Natural killer cell treated with Interleukin-12 subunit alpha and Interleukin-12 subunit beta and Interleukin-15 and Interleukin-18, amount 100 ng/mL, for 72 hours (primary cell): ENCODE measurements at regions not wholly inside any gene's neighbourhood (a gene's known extent, or its start where the extent isn't known, plus 50 kb on each side); places are given as distances from the start of the nearest gene placed in this dataset.
A peak's percentile ranks its signal among the peaks of the same experiment; 100 is the strongest.
"Not testable (repeated sequence)": the region's sequence is repeated elsewhere in the genome, so short reads cannot be mapped to it uniquely, and the experiment has no call there.

ENCODE experiments used
- ATAC-seq, 2 donors: fragments of 150-1000 bp; cut with Tn5 transposase in 1 of 2; sonication (Bioruptor Pico), chemical (Tn5 transposase) in 1 of 2; 2 replicates each; pipeline ENCODE4 v1.10.0; 2021
- DNase-seq: peaks from one replicate; pipeline ENCODE4 v3.0.0; 2022; ENCODE audit warnings: low spot score
- H3K27ac Mint-ChIP-seq, 2 donors: 1 replicate in 1 of 2; 2 replicates in 1 of 2; pipeline ENCODE4 v1.8.0; 2022; ENCODE audit warnings: mixed read lengths in 2 of 2, mild to moderate bottlenecking in 1 of 2, moderate library complexity in 1 of 2
- H3K27me3 Mint-ChIP-seq, 2 donors: 1 replicate in 1 of 2; 2 replicates in 1 of 2; pipeline ENCODE4 v1.8.0; 2022; ENCODE audit warnings: mixed read lengths in 2 of 2
- H3K36me3 Mint-ChIP-seq: one replicate; pipeline ENCODE4 v1.8.0; 2022; ENCODE audit warnings: mixed read lengths
- H3K4me1 Mint-ChIP-seq, 2 donors: 1 replicate in 1 of 2; 2 replicates in 1 of 2; pipeline ENCODE4 v1.8.0; 2022; ENCODE audit warnings: low read depth in 2 of 2, mixed read lengths in 2 of 2, mild to moderate bottlenecking in 1 of 2
- H3K4me3 Mint-ChIP-seq: one replicate; pipeline ENCODE4 v1.8.0; 2022; ENCODE audit warnings: mixed read lengths
- H3K9me3 Mint-ChIP-seq: 2 replicates; pipeline ENCODE4 v1.8.0; 2022; ENCODE audit warnings: mixed read lengths

DNA sequence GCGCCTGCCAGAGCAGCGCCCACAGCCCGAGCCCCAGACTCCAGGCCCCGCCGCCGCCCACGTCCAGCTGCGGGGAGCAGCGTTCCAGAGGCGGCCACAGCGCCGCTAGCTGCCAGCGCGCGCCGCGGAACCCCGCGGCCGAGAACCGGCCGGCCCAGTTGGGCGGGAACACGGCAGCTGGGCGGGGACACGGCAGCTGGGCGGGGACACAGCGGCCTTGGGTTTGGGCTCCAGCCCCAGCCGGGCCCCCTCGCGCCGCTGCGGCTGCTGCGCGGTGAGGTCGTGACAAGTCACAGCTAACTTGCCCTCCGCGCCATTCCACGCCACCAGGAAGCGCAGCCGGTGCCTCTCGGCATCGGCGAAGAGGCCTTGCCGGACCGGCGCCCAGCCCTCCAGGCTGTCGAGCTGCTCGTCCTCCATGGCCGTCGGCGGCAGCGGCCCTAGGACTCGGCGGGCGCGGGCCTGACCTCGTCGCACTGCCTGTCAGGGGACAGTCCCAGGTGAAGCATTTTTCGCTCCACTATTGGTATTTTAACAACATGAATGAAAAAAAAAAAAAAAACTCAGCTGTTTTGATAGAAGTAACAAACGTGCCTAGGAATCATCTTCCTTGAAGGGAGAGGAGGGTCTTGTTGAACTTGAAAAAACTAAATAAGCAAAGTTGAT is 56.6 kb upstream of the GOLGA8N start:
- ATAC-seq (peak; percentile 99), DNase-seq (peak; percentile 84)
- H3K27ac Mint-ChIP-seq, H3K36me3 Mint-ChIP-seq, H3K4me1 Mint-ChIP-seq, H3K27me3 Mint-ChIP-seq, H3K9me3 Mint-ChIP-seq: not testable (repeated sequence)
- H3K4me3 Mint-ChIP-seq: peak overlapping the region; percentile 34

DNA sequence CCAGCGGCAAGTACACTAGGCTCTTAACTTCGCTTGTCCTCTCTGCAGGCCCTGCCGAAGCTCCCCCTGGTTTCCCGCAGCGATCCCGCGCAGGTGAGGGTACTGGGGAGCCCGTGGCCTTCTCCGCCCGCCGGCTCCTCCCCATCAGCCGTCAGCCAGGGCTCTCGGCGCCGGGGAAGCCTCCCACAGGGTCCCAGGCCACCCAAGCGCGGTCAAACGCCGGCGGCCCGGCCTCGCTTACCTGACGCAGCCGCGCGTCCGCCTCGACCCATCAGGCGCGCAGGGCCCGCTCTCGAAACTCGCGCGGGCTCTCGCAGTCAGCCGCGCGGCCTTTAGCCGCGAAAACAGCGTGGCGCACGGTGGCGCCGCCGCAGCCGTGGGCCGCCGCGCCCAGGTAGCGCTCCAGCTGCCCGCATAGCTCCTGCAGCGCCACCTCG is 57.2 kb upstream of the GOLGA8N start:
- not testable (repeated sequence) for H3K27ac Mint-ChIP-seq, H3K4me1 Mint-ChIP-seq, H3K36me3 Mint-ChIP-seq, H3K4me3 Mint-ChIP-seq, DNase-seq, H3K9me3 Mint-ChIP-seq, H3K27me3 Mint-ChIP-seq
- ATAC-seq: peak in 1 of 2 donors; percentile 53

DNA sequence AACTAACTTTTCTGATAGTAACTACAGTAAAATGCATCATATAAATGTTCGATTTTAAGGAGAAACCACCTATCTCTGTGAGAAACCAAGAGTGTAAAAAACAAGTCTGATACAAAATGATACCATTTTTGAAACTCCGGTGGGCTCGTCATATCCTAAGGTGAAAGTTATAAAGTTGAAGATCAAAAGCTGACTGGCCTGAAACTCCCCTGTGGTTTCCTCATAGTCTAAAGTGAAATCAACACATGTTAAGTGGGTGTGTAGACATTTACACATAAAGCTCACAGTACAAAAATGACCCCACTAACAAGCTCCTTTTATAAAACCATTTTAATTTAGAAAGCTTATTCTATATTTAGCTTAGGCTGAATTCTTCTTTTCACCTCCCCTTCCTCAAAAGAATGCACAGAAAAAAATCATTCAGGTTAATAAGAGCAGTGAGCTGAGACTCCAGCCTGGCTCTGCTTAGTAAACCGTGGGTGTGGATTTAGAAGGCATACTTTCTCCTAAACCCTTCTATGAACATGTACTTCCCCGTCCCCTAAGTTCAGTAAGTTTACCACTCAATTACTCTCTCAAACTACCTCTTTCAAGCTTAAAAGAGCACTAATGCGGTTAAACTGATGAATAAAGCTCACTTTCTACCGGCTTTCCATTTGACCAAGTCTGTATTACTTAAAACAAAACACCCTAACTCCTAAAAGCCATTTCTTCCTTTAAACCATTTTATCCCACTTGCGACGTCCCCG is 57.9 kb upstream of the GOLGA8N start:
- H3K27ac Mint-ChIP-seq, DNase-seq, ATAC-seq, H3K4me3 Mint-ChIP-seq, H3K9me3 Mint-ChIP-seq, H3K27me3 Mint-ChIP-seq, H3K4me1 Mint-ChIP-seq, H3K36me3 Mint-ChIP-seq: not testable (repeated sequence)

DNA sequence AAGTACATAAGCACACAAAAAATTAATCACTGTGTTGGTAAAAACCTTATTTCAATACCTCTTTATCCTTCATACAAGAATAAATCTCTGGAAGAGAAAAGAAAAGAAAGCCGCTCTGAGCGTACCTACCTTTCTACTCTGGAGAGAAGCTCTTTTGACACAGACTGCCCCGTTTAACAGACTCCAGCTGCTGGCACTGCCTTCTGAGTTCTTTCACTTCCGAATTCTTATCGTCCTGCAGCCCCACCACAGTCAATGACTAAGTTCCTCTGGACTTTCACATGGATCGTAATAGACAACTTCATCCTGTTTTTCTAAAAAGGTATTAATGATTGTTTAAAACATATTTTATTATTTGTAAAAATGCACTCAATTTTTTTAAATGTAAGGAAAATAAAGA is 67.5 kb upstream of the GOLGA8O start:
- H3K9me3 Mint-ChIP-seq, H3K4me1 Mint-ChIP-seq, H3K27ac Mint-ChIP-seq, ATAC-seq, H3K36me3 Mint-ChIP-seq, H3K4me3 Mint-ChIP-seq, H3K27me3 Mint-ChIP-seq, DNase-seq: not testable (repeated sequence)

DNA sequence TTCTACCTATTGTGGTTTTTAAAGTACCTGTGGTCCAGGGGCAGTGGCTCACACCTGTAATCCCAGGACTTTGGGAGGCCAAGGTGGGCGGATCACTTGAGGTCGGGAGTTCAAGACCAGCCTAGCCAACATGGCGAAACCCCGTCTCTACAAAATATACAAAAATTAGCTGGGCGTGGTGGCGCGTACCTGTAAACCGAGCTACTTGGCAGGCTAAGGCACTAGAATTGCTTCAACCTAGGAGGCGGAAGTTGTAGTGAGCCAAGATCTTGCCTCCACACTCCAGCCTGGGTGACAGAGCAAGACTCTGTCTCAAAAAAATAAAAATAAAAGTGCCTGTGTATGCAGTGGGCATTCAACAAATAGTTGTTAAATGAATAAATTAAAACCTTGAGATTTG is 67.0 kb upstream of the GOLGA8O start:
- not testable (repeated sequence) for H3K4me1 Mint-ChIP-seq, H3K36me3 Mint-ChIP-seq, H3K9me3 Mint-ChIP-seq, H3K27me3 Mint-ChIP-seq, H3K27ac Mint-ChIP-seq, DNase-seq, ATAC-seq, H3K4me3 Mint-ChIP-seq

DNA sequence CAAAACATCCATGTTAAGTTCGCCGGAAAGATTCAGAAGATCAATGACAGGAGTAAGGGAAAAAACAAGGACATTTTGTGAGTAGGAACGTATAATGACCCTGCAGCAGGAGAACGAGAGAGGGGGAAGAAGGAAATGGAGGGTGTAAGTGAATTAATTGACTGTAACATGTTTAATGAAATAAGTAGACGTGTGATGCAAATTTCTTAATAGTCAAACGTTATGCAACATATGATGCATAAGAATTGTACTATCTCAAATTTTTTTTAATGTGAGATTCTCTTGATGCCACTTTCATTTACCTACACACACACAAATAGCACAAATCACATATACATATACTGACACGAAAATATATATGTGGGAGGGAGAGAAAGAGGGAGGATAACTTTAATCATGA is 63.5 kb upstream of the GOLGA8O start:
- not testable (repeated sequence) for H3K4me3 Mint-ChIP-seq, H3K36me3 Mint-ChIP-seq, H3K4me1 Mint-ChIP-seq, DNase-seq, H3K27ac Mint-ChIP-seq, ATAC-seq, H3K27me3 Mint-ChIP-seq, H3K9me3 Mint-ChIP-seq

DNA sequence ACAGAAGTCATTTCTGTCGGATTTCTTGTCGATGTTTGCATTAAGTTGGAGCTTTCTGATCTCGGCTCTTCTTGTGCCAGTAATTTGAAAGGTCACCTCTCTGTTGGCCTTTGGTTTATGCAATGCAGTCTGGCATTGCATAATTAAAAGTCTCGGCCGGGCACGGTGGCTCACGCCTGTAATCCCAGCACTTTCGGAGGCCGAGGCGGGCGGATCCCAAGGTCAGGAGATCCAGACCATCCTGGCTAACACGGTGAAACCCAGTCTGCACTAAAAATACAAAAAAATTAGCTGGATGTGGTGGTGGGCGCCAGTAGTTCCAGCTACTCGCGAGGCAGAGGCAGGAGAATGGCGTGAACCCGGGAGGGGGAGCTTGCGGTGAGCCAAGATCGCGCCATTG is 62.6 kb upstream of the GOLGA8O start:
- ATAC-seq, H3K27me3 Mint-ChIP-seq, DNase-seq, H3K4me1 Mint-ChIP-seq, H3K4me3 Mint-ChIP-seq, H3K27ac Mint-ChIP-seq, H3K36me3 Mint-ChIP-seq, H3K9me3 Mint-ChIP-seq: not testable (repeated sequence)

DNA sequence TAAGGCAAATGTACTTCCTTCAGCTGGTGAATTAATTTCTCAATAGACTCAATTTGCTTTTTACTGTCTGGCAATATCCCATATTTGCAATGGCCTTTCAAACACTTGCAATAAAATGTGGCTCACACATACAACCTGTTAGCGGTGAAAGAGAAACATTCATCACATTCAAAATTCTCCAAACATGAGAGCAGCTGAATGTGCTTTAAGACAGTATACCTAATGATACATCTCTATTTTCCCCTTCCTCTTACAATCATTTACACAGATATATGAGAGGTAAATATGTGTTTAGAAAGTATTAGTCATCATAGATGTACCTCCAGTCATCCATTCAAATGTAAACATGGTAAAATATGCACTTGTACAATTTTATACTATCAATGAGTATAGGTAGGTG is 61.5 kb upstream of the GOLGA8O start:
- not testable (repeated sequence) for H3K27ac Mint-ChIP-seq, ATAC-seq, DNase-seq, H3K9me3 Mint-ChIP-seq, H3K4me1 Mint-ChIP-seq, H3K27me3 Mint-ChIP-seq, H3K36me3 Mint-ChIP-seq, H3K4me3 Mint-ChIP-seq

DNA sequence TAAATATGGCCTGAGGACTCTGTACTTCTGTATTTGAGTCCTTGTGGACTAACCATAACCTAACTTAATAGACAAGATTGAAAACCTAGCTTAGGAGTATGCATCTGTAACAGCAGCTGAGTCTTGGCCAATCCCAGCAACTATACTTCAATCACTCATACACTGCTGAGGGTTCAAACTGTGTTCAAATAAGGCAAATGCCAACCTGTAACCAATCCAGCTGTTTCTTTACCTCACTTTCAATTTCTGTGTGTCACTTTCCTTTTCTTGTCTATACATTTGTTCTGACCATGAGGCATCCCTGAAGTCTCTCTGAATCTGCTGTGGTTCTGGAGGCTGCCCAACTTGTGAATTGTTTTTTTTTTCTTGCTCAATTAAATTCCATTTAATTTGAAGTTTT is 57.9 kb upstream of the GOLGA8O start:
- not testable (repeated sequence) for H3K4me1 Mint-ChIP-seq, H3K4me3 Mint-ChIP-seq, H3K27me3 Mint-ChIP-seq, ATAC-seq, H3K9me3 Mint-ChIP-seq, H3K36me3 Mint-ChIP-seq, H3K27ac Mint-ChIP-seq, DNase-seq

DNA sequence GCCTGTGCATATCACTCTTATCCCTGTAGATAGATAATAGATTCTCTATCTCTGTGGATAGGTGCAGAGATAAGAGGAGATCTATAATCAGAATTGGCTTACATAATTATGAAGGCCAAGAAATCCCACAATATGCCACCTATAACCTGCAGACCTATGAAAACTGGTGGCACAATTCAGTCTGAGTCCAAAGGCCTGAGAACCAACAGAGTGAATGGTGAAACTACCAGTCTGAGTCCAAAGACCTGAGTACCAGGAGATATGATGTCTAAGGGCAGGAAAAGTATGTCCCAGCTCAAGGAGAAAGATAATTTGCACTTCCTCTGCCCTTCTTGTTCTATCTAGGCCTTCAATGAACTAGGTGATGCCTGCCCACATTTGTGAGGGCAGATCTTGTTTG is 54.6 kb upstream of the GOLGA8O start:
- not testable (repeated sequence) for H3K4me3 Mint-ChIP-seq, H3K36me3 Mint-ChIP-seq, DNase-seq, H3K4me1 Mint-ChIP-seq, H3K27me3 Mint-ChIP-seq, H3K9me3 Mint-ChIP-seq, ATAC-seq, H3K27ac Mint-ChIP-seq

DNA sequence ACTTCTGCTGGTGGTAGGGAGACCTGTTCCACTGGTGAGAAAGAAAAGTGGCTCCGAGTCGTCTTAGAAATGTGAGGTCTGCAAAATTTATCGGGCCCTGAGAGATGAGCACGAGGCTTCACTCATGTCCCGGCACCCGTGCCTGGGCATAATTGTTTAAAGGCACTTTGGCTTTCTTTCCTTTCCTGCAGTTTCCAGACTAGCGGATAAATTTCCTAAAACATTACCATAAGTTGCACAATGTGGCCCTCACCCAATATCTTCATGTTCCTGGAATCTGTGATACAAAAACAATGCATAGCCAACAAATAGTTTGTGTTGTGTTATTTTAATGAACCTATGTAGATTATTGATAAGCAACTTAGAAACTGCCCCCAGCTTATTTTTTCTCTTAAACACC is 52.6 kb upstream of the GOLGA8O start:
- not testable (repeated sequence) for ATAC-seq, H3K4me1 Mint-ChIP-seq, H3K27ac Mint-ChIP-seq, H3K4me3 Mint-ChIP-seq, H3K27me3 Mint-ChIP-seq, H3K9me3 Mint-ChIP-seq, DNase-seq, H3K36me3 Mint-ChIP-seq

DNA sequence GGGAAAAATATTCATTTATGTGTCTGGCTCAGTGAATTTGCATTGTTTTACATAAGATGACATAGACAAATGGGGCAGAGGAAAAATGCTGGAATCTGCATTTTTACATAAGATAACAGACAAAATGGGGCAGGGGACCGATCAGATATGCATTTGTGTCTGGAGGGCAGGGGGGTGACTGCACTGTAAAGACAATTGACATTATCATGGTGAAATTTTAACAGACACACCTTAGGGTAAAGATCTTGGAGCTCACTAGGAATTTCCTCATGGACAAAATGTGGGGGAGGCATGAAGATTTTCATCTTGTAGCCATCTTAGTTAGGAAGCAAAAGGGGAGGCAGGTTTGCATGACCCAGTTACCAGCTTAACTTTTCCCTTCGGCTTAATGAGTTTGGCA is 51.4 kb upstream of the GOLGA8O start:
- not testable (repeated sequence) for ATAC-seq, H3K4me1 Mint-ChIP-seq, H3K27ac Mint-ChIP-seq, H3K36me3 Mint-ChIP-seq, H3K27me3 Mint-ChIP-seq, H3K4me3 Mint-ChIP-seq, DNase-seq, H3K9me3 Mint-ChIP-seq

DNA sequence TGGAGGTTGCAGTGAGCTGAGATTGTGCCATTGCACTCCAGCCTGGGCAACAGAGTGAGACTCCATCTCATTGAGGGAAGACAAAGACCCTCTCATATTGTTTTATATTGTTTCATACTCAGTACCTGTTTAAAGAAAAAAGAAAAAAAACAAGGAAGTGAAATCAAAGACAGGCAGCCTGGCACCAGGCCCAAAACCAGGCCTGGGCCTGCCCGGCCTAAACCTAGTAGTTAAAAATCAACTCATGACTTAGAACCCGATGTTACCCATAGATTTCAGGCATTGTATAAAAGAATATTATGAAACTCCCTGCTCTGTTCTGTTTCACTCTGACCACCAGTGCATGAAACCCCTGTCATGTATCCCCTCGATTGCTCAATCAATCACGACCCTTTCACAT is 50.2 kb upstream of the GOLGA8O start:
- H3K4me3 Mint-ChIP-seq, DNase-seq, H3K4me1 Mint-ChIP-seq: not testable (repeated sequence)

More for the DNA sequence above, 50.2 kb upstream of the GOLGA8O start:
- not testable (repeated sequence) for H3K27ac Mint-ChIP-seq, H3K27me3 Mint-ChIP-seq, H3K9me3 Mint-ChIP-seq, H3K36me3 Mint-ChIP-seq, ATAC-seq
